ENCODE measurements at regions not wholly inside any gene's neighbourhood (a gene's known extent, or its start where the extent isn't known, plus 50 kb on each side); places are given as distances from the start of the nearest gene placed in this dataset.
A peak's percentile ranks its signal among the peaks of the same experiment; 100 is the strongest.

- Histone ChIP-seq H2BK20ac (ENCODE audit: low read depth, low read length, poor library complexity, severe bottlenecking) (no peak overlapping the region), H2AFZ (ENCODE audit: low read length) (no peak overlapping the region), H3K56ac (ENCODE audit: insufficient read length, low read depth, low read length) (no peak overlapping the region), H4K91ac (ENCODE audit: insufficient read length, low read depth, low read length) (no peak overlapping the region), H3K14ac (ENCODE audit: insufficient read depth, low read length) (no peak overlapping the region), H2BK12ac (ENCODE audit: insufficient read length, low read depth, low read length) (no peak overlapping the region), H4K20me1 (ENCODE audit: control insufficient read depth, insufficient read depth, insufficient read length) (no peaks in the 10 kb centered on the region), H4K5ac (ENCODE audit: insufficient read length, low read depth, low read length) (no peak overlapping the region), H3K18ac (ENCODE audit: insufficient read length, low read depth, low read length) (no peak overlapping the region), H3K27ac (ENCODE audit: insufficient read length, low read depth, low read length) (no peak overlapping the region), H3K79me1 (ENCODE audit: insufficient read depth, low read depth, low read length, poor library complexity, severe bottlenecking) (no peaks in the 10 kb centered on the region), H3K23me2 (ENCODE audit: insufficient read length, low read depth, low read length, poor library complexity, severe bottlenecking) (no peaks in the 10 kb centered on the region), H3K4me1 (ENCODE audit: insufficient read depth, low read length) (0 out of 2 replicates have a peak, but pooled peaks cover 2% of the 10 kb centered on the region), H4K8ac (replicated peaks; ENCODE audit: insufficient read length, low read depth, low read length) (no peak overlapping the region), H2AK5ac (ENCODE audit: insufficient read length, low read length) (no peak overlapping the region), H3K4me2 (ENCODE audit: insufficient read depth, insufficient read length, low read length) (no peak overlapping the region), H2BK15ac (ENCODE audit: low read depth, low read length) (no peak overlapping the region), H3K9me3 (ENCODE audit: control insufficient read depth, low read depth, low read length) (no peaks in the 10 kb centered on the region), H3K27me3 (ENCODE audit: insufficient read depth, low read length) (no peaks in the 10 kb centered on the region), H3K23ac (ENCODE audit: insufficient read length, low read depth, low read length) (no peak overlapping the region), H3K79me2 (ENCODE audit: insufficient read depth, low read length) (no peaks in the 10 kb centered on the region), H2BK120ac (ENCODE audit: low read depth, low read length, poor library complexity, severe bottlenecking) (no peak overlapping the region), H3T11ph (ENCODE audit: low read length) (no peak overlapping the region), H3K4ac (ENCODE audit: low read depth, low read length) (no peak overlapping the region), H3K9ac (ENCODE audit: extremely low read depth, insufficient read length, low read length) (no peak overlapping the region), H2BK5ac (ENCODE audit: insufficient read length, low read length) (no peak overlapping the region)
- Mint-ChIP-seq H3K27me3 (ENCODE audit: low read depth) (no peaks in the 10 kb centered on the region; the same call in 1 of the 2 replicates), H3K4me1 (peaks cover 27 to 39% of the 10 kb centered on the region in 2 experiments), H3K4me3 (no peak overlapping the region), H3K9me3 (peaks cover 0 to 5% of the 10 kb centered on the region in 2 experiments; a peak in 2 of 5 replicates), H3K36me3 (ENCODE audit: insufficient read depth in 1 of 3, low read depth in 3 of 3) (peaks cover 0 to 12% (median 0%) of the 10 kb centered on the region in 3 experiments; a peak in 3 of 7 replicates), H3K27ac (peak overlapping the region in 1 of 3 experiments; percentile 40; a peak in 1 of 7 replicates)
- no peak for TF ChIP-seq CTCF (conservative IDR thresholded peaks at IDR 0.05)
- no peak for DNase-seq
- no CpG with 5 or more reads among the region's 3 CpGs for WGBS (ENCODE audit: extremely low coverage, insufficient read length, low lambda C conversion rate)
These were observed 271.1 kb downstream of the KCNRG start for GRCh38 chr13:50286324-50286723.

Data from H9 (cell line).